ENCODE measurements at regions not wholly inside any gene's neighbourhood (a gene's known extent, or its start where the extent isn't known, plus 50 kb on each side); places are given as distances from the start of the nearest gene placed in this dataset.

GRCh38 chr3:28598165-28598564, 249.5 kb upstream of the AZI2 start:
- H3K4me3 ChIP-seq, result no peak overlapping the region

GRCh38 chr3:28601291-28601690, 252.7 kb upstream of the AZI2 start:
- no peak for TF ChIP-seq POLR2AphosphoS5 (IDR thresholded peaks at IDR 0.05)
- no peak for TF ChIP-seq EP300 (IDR thresholded peaks at IDR 0.05)
- TF ChIP-seq CTCF (IDR thresholded peaks at IDR 0.05), result no peak
- TF ChIP-seq POLR2A (IDR thresholded peaks at IDR 0.05; ENCODE audit: low read depth), result no peak
- Histone ChIP-seq H3K9me3 (no peaks in the 10 kb centered on the region), H3K4me1 (no peaks in the 10 kb centered on the region), H3K27ac (replicated peaks in 1 of 4) (no peak overlapping the region), H3K36me3 (no peaks in the 10 kb centered on the region), H3K27me3 (no peaks in the 10 kb centered on the region), H3K4me3 (no peak overlapping the region)
- DNase-seq (ENCODE audit: extremely low spot score), result no peak
- WGBS, result 69% methylated on average over 4 of the region's 4 CpGs
- intact Hi-C loops (cut with DNase I), result no loop called here

More at GRCh38 chr3:28598165-28598564, 249.5 kb upstream of the AZI2 start:
- no peak overlapping the region for H3K27ac ChIP-seq (replicated peaks in 1 of 4)
- H3K4me1 ChIP-seq, result no peaks in the 10 kb centered on the region
- no peaks in the 10 kb centered on the region for H3K9me3 ChIP-seq
- intact Hi-C loops (cut with DNase I), result no loop called here
- WGBS, result 91% methylated on average over 4 of the region's 4 CpGs
- no peaks in the 10 kb centered on the region for H3K36me3 ChIP-seq
- H3K27me3 ChIP-seq, result no peaks in the 10 kb centered on the region
- TF ChIP-seq POLR2A (IDR thresholded peaks at IDR 0.05; ENCODE audit: low read depth) (no peak), POLR2AphosphoS5 (IDR thresholded peaks at IDR 0.05) (no peak), EP300 (IDR thresholded peaks at IDR 0.05) (no peak), CTCF (IDR thresholded peaks at IDR 0.05) (no peak)
- DNase-seq (ENCODE audit: extremely low spot score), result no peak

- no peak for DNase-seq (ENCODE audit: extremely low spot score)
- H3K27ac ChIP-seq (replicated peaks in 1 of 4), result no peak overlapping the region
- H3K4me1 ChIP-seq, result no peaks in the 10 kb centered on the region
- H3K4me3 ChIP-seq, result no peak overlapping the region
- WGBS, result 77% methylated on average over 2 of the region's 2 CpGs
- TF ChIP-seq EP300 (IDR thresholded peaks at IDR 0.05), result no peak
- no peaks in the 10 kb centered on the region for H3K36me3 ChIP-seq
- intact Hi-C loops (cut with DNase I), result no loop called here
- H3K9me3 ChIP-seq, result no peaks in the 10 kb centered on the region
- H3K27me3 ChIP-seq, result no peaks in the 10 kb centered on the region
These were observed 257.7 kb upstream of the AZI2 start for GRCh38 chr3:28606283-28606682.

- no peaks in the 10 kb centered on the region for H3K9me3 ChIP-seq
- peaks cover 0 to 6% (median 0%) of the 10 kb centered on the region in 4 donors for H3K4me1 ChIP-seq
- no peak for DNase-seq (ENCODE audit: extremely low spot score)
- H3K27ac ChIP-seq (replicated peaks in 1 of 4), result no peak overlapping the region
- no peaks in the 10 kb centered on the region for H3K36me3 ChIP-seq
- intact Hi-C loops (cut with DNase I), result no loop called here
- TF ChIP-seq POLR2AphosphoS5 (IDR thresholded peaks at IDR 0.05), result no peak
- no peak for TF ChIP-seq EP300 (IDR thresholded peaks at IDR 0.05)
- no peak for TF ChIP-seq CTCF (IDR thresholded peaks at IDR 0.05)
- no peak for TF ChIP-seq POLR2A (IDR thresholded peaks at IDR 0.05; ENCODE audit: low read depth)
- H3K27me3 ChIP-seq, result no peaks in the 10 kb centered on the region
- H3K4me3 ChIP-seq, result no peak overlapping the region
These were observed 263.6 kb upstream of the AZI2 start for GRCh38 chr3:28612232-28612631.

- no peak overlapping the region for H3K27ac ChIP-seq (replicated peaks in 1 of 4)
- H3K36me3 ChIP-seq, result no peaks in the 10 kb centered on the region
- no peaks in the 10 kb centered on the region for H3K9me3 ChIP-seq
- intact Hi-C loops (cut with DNase I), result no loop called here
- 86% methylated on average over 6 of the region's 6 CpGs for WGBS
- no peak overlapping the region for H3K4me3 ChIP-seq
- TF ChIP-seq CTCF (IDR thresholded peaks at IDR 0.05), result no peak
- TF ChIP-seq POLR2AphosphoS5 (IDR thresholded peaks at IDR 0.05), result no peak
- TF ChIP-seq EP300 (IDR thresholded peaks at IDR 0.05), result no peak
- TF ChIP-seq POLR2A (IDR thresholded peaks at IDR 0.05; ENCODE audit: low read depth), result no peak
- peaks cover 0 to 6% (median 0%) of the 10 kb centered on the region in 4 donors for H3K4me1 ChIP-seq
- H3K27me3 ChIP-seq, result no peaks in the 10 kb centered on the region
- DNase-seq (ENCODE audit: extremely low spot score), result no peak
These were observed 265.0 kb upstream of the AZI2 start for GRCh38 chr3:28613511-28614106.

All from esophagus muscularis mucosa (tissue), 4 donors.